Loucy (cell line): ENCODE measurements at regions not wholly inside any gene's neighbourhood (a gene's known extent, or its start where the extent isn't known, plus 50 kb on each side); places are given as distances from the start of the nearest gene placed in this dataset.

Experiments used
- CTCF ChIP-seq: fragments of 200-600 bp; sonication (generic); conservative IDR thresholded peaks from 2 replicates; pipeline ENCODE4 v1.5.1; 2014; ENCODE audit warnings: mild to moderate bottlenecking, antibody characterized with exemption, low read length
- EZH2phosphoT487 ChIP-seq: fragments of 200-600 bp; IDR thresholded peaks from 2 replicates; pipeline ENCODE4 v1.6.1; 2018; ENCODE audit warnings: antibody characterized with exemption, mild to moderate bottlenecking, moderate library complexity, borderline replicate concordance

GRCh38 chr4:45910511-45910910, 213.3 kb downstream of the GABRG1 start:
- TF ChIP-seq CTCF (no peak), EZH2phosphoT487 (no peak)
